ENCODE measurements at regions not wholly inside any gene's neighbourhood (a gene's known extent, or its start where the extent isn't known, plus 50 kb on each side); places are given as distances from the start of the nearest gene placed in this dataset.

GRCh38 chr1:81634294-81634693, 166.4 kb upstream of the ADGRL2 start:
- TF ChIP-seq CTCF (IDR thresholded peaks at IDR 0.05) = no peak
- TF ChIP-seq POLR2A (IDR thresholded peaks at IDR 0.05) = no peak
